Sigmoid colon (tissue), 4 donors: ENCODE measurements at regions not wholly inside any gene's neighbourhood (a gene's known extent, or its start where the extent isn't known, plus 50 kb on each side); places are given as distances from the start of the nearest gene placed in this dataset.

Experiments
- CTCF ChIP-seq, 4 experiments: fragments of 450-650 bp in 3 of 4; fragments of 200-600 bp in 1 of 4; IDR thresholded peaks; one replicate each; pipeline ENCODE4 v1.5.1; 2016 to 2019; ENCODE audit warnings: antibody characterized with exemption in 4 of 4, mild to moderate bottlenecking in 3 of 4, moderate library complexity in 2 of 4
- EP300 ChIP-seq, 4 donors: sonication (generic); formaldehyde crosslinking; IDR thresholded peaks; one replicate each; pipeline ENCODE4 v1.6.1; 2017; ENCODE audit warnings: antibody characterized with exemption in 4 of 4
- POLR2A ChIP-seq, 2 donors: fragments of 450-650 bp; IDR thresholded peaks; one replicate each; pipeline ENCODE4 v1.6.1; 2016; ENCODE audit warnings: antibody characterized with exemption in 2 of 2, mild to moderate bottlenecking in 2 of 2, moderate library complexity in 2 of 2
- POLR2AphosphoS5 ChIP-seq, 4 donors: sonication (generic); formaldehyde crosslinking; IDR thresholded peaks; one replicate each; pipeline ENCODE4 v1.6.1; 2017; ENCODE audit warnings: antibody characterized with exemption in 4 of 4

GRCh38 chr11:121763526-121763925 is 310.8 kb upstream of the SORL1-AS1 start:
- TF ChIP-seq EP300 (IDR thresholded peaks at IDR 0.05) = no peak
- TF ChIP-seq CTCF (IDR thresholded peaks at IDR 0.05) = no peak
- TF ChIP-seq POLR2A (IDR thresholded peaks at IDR 0.05) = no peak
- TF ChIP-seq POLR2AphosphoS5 (IDR thresholded peaks at IDR 0.05) = no peak
